Activated CD8-positive, alpha-beta memory T cell treated with anti-CD3 and anti-CD28 coated beads, Interleukin-2, amount 50 U/mL, for 4 hours (primary cell): ENCODE measurements at regions not wholly inside any gene's neighbourhood (a gene's known extent, or its start where the extent isn't known, plus 50 kb on each side); places are given as distances from the start of the nearest gene placed in this dataset.

Experiments used
- DNase-seq: peaks from one replicate; pipeline ENCODE4 v3.0.0-alpha.2; 2020

- DNase-seq: no peak
Measured at GRCh38 chr14:86012461-86012860, 482.5 kb downstream of the FLRT2 start.

- DNase-seq: no peak
Measured at GRCh38 chr14:86003998-86004397, 474.1 kb downstream of the FLRT2 start.

- DNase-seq: no peak
Measured at GRCh38 chr14:85996551-85996950, 466.6 kb downstream of the FLRT2 start.

GRCh38 chr14:85991156-85991555 is 461.2 kb downstream of the FLRT2 start:
- no peak for DNase-seq

GRCh38 chr14:85987907-85988306 is 458.0 kb downstream of the FLRT2 start:
- DNase-seq: no peak

- no peak for DNase-seq
Measured at GRCh38 chr14:85987292-85987691, 457.3 kb downstream of the FLRT2 start.

- no peak for DNase-seq
Measured at GRCh38 chr14:85978582-85979250, 448.8 kb downstream of the FLRT2 start.

GRCh38 chr14:85974602-85975001 is 444.7 kb downstream of the FLRT2 start:
- DNase-seq: no peak

- no peak for DNase-seq
Measured at GRCh38 chr14:85963486-85963885, 433.5 kb downstream of the FLRT2 start.

GRCh38 chr14:85960756-85961155 is 430.8 kb downstream of the FLRT2 start:
- DNase-seq: no peak

GRCh38 chr14:85959063-85959462 is 429.1 kb downstream of the FLRT2 start:
- DNase-seq: no peak

- DNase-seq: no peak
Measured at GRCh38 chr14:85958069-85958468, 428.1 kb downstream of the FLRT2 start.

GRCh38 chr14:85953265-85953664 is 423.3 kb downstream of the FLRT2 start:
- no peak for DNase-seq

- no peak for DNase-seq
Measured at GRCh38 chr14:85948153-85948552, 418.2 kb downstream of the FLRT2 start.

- DNase-seq: no peak
Measured at GRCh38 chr14:85947461-85948139, 417.7 kb downstream of the FLRT2 start.

- DNase-seq: no peak
Measured at GRCh38 chr14:85943192-85943591, 413.2 kb downstream of the FLRT2 start.

- no peak for DNase-seq
Measured at GRCh38 chr14:85934886-85935254, 404.9 kb downstream of the FLRT2 start.

GRCh38 chr14:85934123-85934885 is 404.4 kb downstream of the FLRT2 start:
- peak; percentile 40 for DNase-seq

- DNase-seq: no peak
Measured at GRCh38 chr14:85921241-85921640, 391.3 kb downstream of the FLRT2 start.

GRCh38 chr14:85917716-85918115 is 387.8 kb downstream of the FLRT2 start:
- DNase-seq: no peak

- no peak for DNase-seq
Measured at GRCh38 chr14:85915711-85916110, 385.8 kb downstream of the FLRT2 start.

GRCh38 chr14:85912141-85912540 is 382.2 kb downstream of the FLRT2 start:
- DNase-seq: no peak

- no peak for DNase-seq
Measured at GRCh38 chr14:85911044-85911443, 381.1 kb downstream of the FLRT2 start.

GRCh38 chr14:85909581-85909980 is 379.6 kb downstream of the FLRT2 start:
- no peak for DNase-seq
